CD4-positive, alpha-beta T cell (primary cell): ENCODE measurements at regions not wholly inside any gene's neighbourhood (a gene's known extent, or its start where the extent isn't known, plus 50 kb on each side); places are given as distances from the start of the nearest gene placed in this dataset.
"Not testable (repeated sequence)": the region's sequence is repeated elsewhere in the genome, so short reads cannot be mapped to it uniquely, and the experiment has no call there.

Experiments
- ATAC-seq: fragments of 200-7000 bp; cut with Tn5 transposase; one replicate; pipeline ENCODE4 v1.10.0; 2022; ENCODE audit warnings: mild to moderate bottlenecking; ENCODE audit not compliant: poor library complexity
- CTCF ChIA-PET: fragments of 350-600 bp; sonication (Branson Sonifier 250); formaldehyde crosslinking; loops from one replicate; lab custom pipeline; 2021; ENCODE audit warnings: antibody characterized with exemption, inconsistent platforms; lab: Charles Lee
- POLR2A ChIA-PET: fragments of 350-600 bp; sonication (Branson Sonifier 250); formaldehyde crosslinking; loops from one replicate; lab custom pipeline; 2021; ENCODE audit warnings: antibody characterized with exemption, inconsistent platforms; lab: Charles Lee
- DNase-seq, 14 experiments: peaks; one replicate each; pipeline ENCODE4 v3.0.0-alpha.2; 2013 to 2020; ENCODE audit warnings: mixed read lengths in 2 of 14
- H3K27ac ChIP-seq, 2 donors: one replicate each; pipeline versions ENCODE4 v1.5.1 to v1.7.0; 2013; ENCODE audit warnings: low read length in 2 of 2, low read depth in 1 of 2, mild to moderate bottlenecking in 1 of 2
- H3K27me3 ChIP-seq, 2 experiments: 1 replicate in 1 of 2; 2 replicates in 1 of 2; pipeline versions ENCODE4 v1.6.1 to v1.7.0; 2013; ENCODE audit warnings: low read length in 2 of 2, control low read depth in 1 of 2, mild to moderate bottlenecking in 1 of 2, moderate library complexity in 1 of 2; ENCODE audit not compliant: insufficient read depth in 2 of 2, control insufficient read depth in 1 of 2
- H3K36me3 ChIP-seq: one replicate; pipeline ENCODE4 v1.6.1; 2013; ENCODE audit warnings: low read length, control low read depth; ENCODE audit not compliant: insufficient read depth
- H3K4me1 ChIP-seq: one replicate; pipeline ENCODE4 v1.6.1; 2013; ENCODE audit warnings: low read length, control low read depth; ENCODE audit not compliant: insufficient read depth
- H3K4me3 ChIP-seq: one replicate; pipeline ENCODE4 v1.5.1; 2013; ENCODE audit warnings: mild to moderate bottlenecking, low read length, moderate library complexity
- H3K9me3 ChIP-seq, 2 experiments: 1 replicate in 1 of 2; 2 replicates in 1 of 2; pipeline versions ENCODE4 v1.6.1 to v1.7.0; 2013; ENCODE audit warnings: low read length in 2 of 2, mild to moderate bottlenecking in 2 of 2, control low read depth in 1 of 2, moderate library complexity in 1 of 2; ENCODE audit not compliant: control insufficient read depth in 1 of 2, insufficient read depth in 1 of 2
- H3K27ac Mint-ChIP-seq: one replicate; pipeline ENCODE4 v1.8.0; 2020; ENCODE audit warnings: mixed read lengths
- H3K27me3 Mint-ChIP-seq: one replicate; pipeline ENCODE4 v1.8.0; 2021; ENCODE audit warnings: mixed read lengths
- H3K36me3 Mint-ChIP-seq: one replicate; pipeline ENCODE4 v1.8.0; 2021; ENCODE audit warnings: low read depth, mixed read lengths
- H3K4me1 Mint-ChIP-seq: one replicate; pipeline ENCODE4 v1.8.0; 2021; ENCODE audit warnings: low read depth, mixed read lengths
- H3K4me3 Mint-ChIP-seq: one replicate; pipeline ENCODE4 v1.8.0; 2020; ENCODE audit warnings: mild to moderate bottlenecking, mixed read lengths
- H3K9me3 Mint-ChIP-seq: one replicate; pipeline ENCODE4 v1.8.0; 2020; ENCODE audit warnings: mixed read lengths
- CTCF ChIP-seq: fragments of 200-600 bp; IDR thresholded peaks from one replicate; pipeline ENCODE4 v1.8.0; 2022; ENCODE audit warnings: antibody characterized with exemption, mild to moderate bottlenecking
- intact Hi-C, 2 experiments: fragments of 100-400 bp; cut with DNase I in 1 of 2; cut with micrococcal nuclease in 1 of 2; formaldehyde crosslinking; loops; one replicate each; pipeline versions ENCODE4 v1.15.1 to v1.9.0; 2023 to 2025; cut with DNase I, micrococcal nuclease

GRCh38 chrX:150229481-150229880 lies 133.6 kb upstream of the MAMLD1 start:
- Mint-ChIP-seq H3K4me1 (no peaks in the 10 kb centered on the region), H3K36me3 (no peaks in the 10 kb centered on the region), H3K27me3 (no peaks in the 10 kb centered on the region), H3K9me3 (no peaks in the 10 kb centered on the region), H3K27ac (no peak overlapping the region), H3K4me3 (no peak overlapping the region)
- CTCF ChIA-PET = no interaction called here
- no peaks in the 10 kb centered on the region for H3K4me1 ChIP-seq
- H3K36me3 ChIP-seq = no peaks in the 10 kb centered on the region
- H3K27ac ChIP-seq = no peak overlapping the region
- H3K27me3 ChIP-seq = no peaks in the 10 kb centered on the region
- intact Hi-C loops = no loop called here
- POLR2A ChIA-PET = no interaction called here
- TF ChIP-seq CTCF = no peak
- no peaks in the 10 kb centered on the region for H3K9me3 ChIP-seq
- no peak for DNase-seq
- ATAC-seq = no peak
- no peak overlapping the region for H3K4me3 ChIP-seq

GRCh38 chrX:150230952-150231351 lies 132.2 kb upstream of the MAMLD1 start:
- H3K27ac ChIP-seq, H3K4me3 ChIP-seq, H3K9me3 ChIP-seq, CTCF ChIA-PET, intact Hi-C loops, ATAC-seq, H3K27me3 ChIP-seq, POLR2A ChIA-PET, DNase-seq, H3K36me3 ChIP-seq, H3K27ac Mint-ChIP-seq, H3K36me3 Mint-ChIP-seq, H3K4me3 Mint-ChIP-seq, H3K27me3 Mint-ChIP-seq, H3K9me3 Mint-ChIP-seq, H3K4me1 Mint-ChIP-seq, H3K4me1 ChIP-seq: not testable (repeated sequence)

- H3K9me3 ChIP-seq, H3K4me1 Mint-ChIP-seq, H3K36me3 Mint-ChIP-seq, intact Hi-C loops, H3K4me3 Mint-ChIP-seq, H3K27ac ChIP-seq, H3K4me1 ChIP-seq, ATAC-seq, DNase-seq, H3K9me3 Mint-ChIP-seq, H3K4me3 ChIP-seq, H3K27me3 ChIP-seq, CTCF ChIA-PET, H3K27ac Mint-ChIP-seq, H3K36me3 ChIP-seq, H3K27me3 Mint-ChIP-seq, POLR2A ChIA-PET: not testable (repeated sequence)
Measured at GRCh38 chrX:150231368-150231767, 131.7 kb upstream of the MAMLD1 start.

GRCh38 chrX:150232222-150232621 lies 130.9 kb upstream of the MAMLD1 start:
- H3K4me1 ChIP-seq, H3K4me3 Mint-ChIP-seq, H3K4me3 ChIP-seq, H3K27ac Mint-ChIP-seq, H3K4me1 Mint-ChIP-seq, H3K36me3 ChIP-seq, H3K9me3 ChIP-seq, H3K27me3 ChIP-seq, ATAC-seq, H3K27ac ChIP-seq, intact Hi-C loops, H3K27me3 Mint-ChIP-seq, DNase-seq, CTCF ChIA-PET, POLR2A ChIA-PET, H3K36me3 Mint-ChIP-seq, H3K9me3 Mint-ChIP-seq: not testable (repeated sequence)

GRCh38 chrX:150234126-150234525 lies 129.0 kb upstream of the MAMLD1 start:
- intact Hi-C loops = no loop called here
- Histone ChIP-seq H3K36me3 (no peaks in the 10 kb centered on the region), H3K4me1 (no peaks in the 10 kb centered on the region), H3K4me3 (no peak overlapping the region), H3K27ac (no peak overlapping the region), H3K9me3 (no peaks in the 10 kb centered on the region), H3K27me3 (no peaks in the 10 kb centered on the region)
- H3K4me1 Mint-ChIP-seq = no peaks in the 10 kb centered on the region
- no peaks in the 10 kb centered on the region for H3K36me3 Mint-ChIP-seq
- H3K4me3 Mint-ChIP-seq = no peak overlapping the region
- ChIA-PET CTCF (no interaction called here), POLR2A (no interaction called here)
- ATAC-seq (no peak), DNase-seq (no peak)
- H3K27ac Mint-ChIP-seq = no peak overlapping the region
- H3K9me3 Mint-ChIP-seq = no peaks in the 10 kb centered on the region
- TF ChIP-seq CTCF = no peak
- H3K27me3 Mint-ChIP-seq = no peaks in the 10 kb centered on the region
